Right lobe of liver (tissue), 6 donors: ENCODE measurements at regions not wholly inside any gene's neighbourhood (a gene's known extent, or its start where the extent isn't known, plus 50 kb on each side); places are given as distances from the start of the nearest gene placed in this dataset.
A peak's percentile ranks its signal among the peaks of the same experiment; 100 is the strongest.

Experiments
- ATAC-seq, 4 donors: fragments of 200-7000 bp; cut with Tn5 transposase; one replicate each; pipeline ENCODE4 v1.9.1; 2020; ENCODE audit warnings: mild to moderate bottlenecking in 4 of 4, moderate library complexity in 4 of 4
- DNase-seq, 3 donors: peaks; one replicate each; pipeline ENCODE4 v3.0.0-alpha.2; 2020
- H3K27ac ChIP-seq, 3 donors: fragments of 200-600 bp; one replicate each; pipeline ENCODE4 v1.8.0; 2022
- H3K27me3 ChIP-seq, 2 donors: fragments of 200-600 bp; one replicate each; pipeline ENCODE4 v1.8.0; 2022
- H3K36me3 ChIP-seq, 4 donors: fragments of 200-600 bp; sonication (generic) in 1 of 4; one replicate each; pipeline versions ENCODE4 v1.5.1 to v1.8.0; 2017 to 2022; ENCODE audit warnings: control low read depth in 1 of 4
- H3K4me1 ChIP-seq, 4 donors: fragments of 200-600 bp; sonication (generic) in 1 of 4; one replicate each; pipeline versions ENCODE4 v1.5.1 to v1.8.0; 2017 to 2022; ENCODE audit warnings: control low read depth in 1 of 4
- H3K4me3 ChIP-seq, 3 donors: fragments of 200-600 bp; one replicate each; pipeline ENCODE4 v1.8.0; 2022
- H3K9me3 ChIP-seq, 4 donors: fragments of 200-600 bp; sonication (generic) in 1 of 4; one replicate each; pipeline versions ENCODE4 v1.5.1 to v1.8.0; 2017 to 2022; ENCODE audit warnings: control low read depth in 1 of 4
- CTCF ChIP-seq, 4 donors: fragments of 200-600 bp in 3 of 4; fragments of 450-650 bp in 1 of 4; IDR thresholded peaks; one replicate each; pipeline versions ENCODE4 v1.5.1 to v1.8.0; 2016 to 2022; ENCODE audit warnings: antibody characterized with exemption in 4 of 4, mild to moderate bottlenecking in 2 of 4
- POLR2A ChIP-seq: fragments of 450-650 bp; IDR thresholded peaks from one replicate; pipeline ENCODE4 v1.6.1; 2017; ENCODE audit warnings: antibody characterized with exemption, mild to moderate bottlenecking
- WGBS: methylation state at CpG from one replicate; pipeline ENCODE4 v1.1.6; 2018; ENCODE audit warnings: low coverage, low lambda C conversion rate; ENCODE audit not compliant: insufficient coverage; ENCODE audit errors: missing lambda C conversion rate; 5-methylcytosine and 5-hydroxymethylcytosine counted together
- intact Hi-C, 2 donors: fragments of 100-400 bp; cut with DNase I; formaldehyde crosslinking; loops; one replicate each; pipeline versions ENCODE4 v1.11.2 to v1.14.1; 2022
- donor health status: DM: no; HTN: yes; CAD: no.
- donor health status: DM: no; HTN: no; CAD: no.
- donor health status: DM: no; HTN: no; CAD: no.
- donor health status: DM: no; HTN: yes; CAD: no.
- donor health status: DM: no; HTN: yes; CAD: no.

GRCh38 chr4:112801341-112801740 is 164.4 kb downstream of the LARP7 start:
- Histone ChIP-seq H3K4me1 (no peaks in the 10 kb centered on the region), H3K27me3 (no peaks in the 10 kb centered on the region), H3K4me3 (no peak overlapping the region), H3K36me3 (no peaks in the 10 kb centered on the region), H3K27ac (no peak overlapping the region), H3K9me3 (no peaks in the 10 kb centered on the region)
- ATAC-seq (no peak), DNase-seq (no peak)
- TF ChIP-seq POLR2A (no peak), CTCF (IDR thresholded peaks at IDR 0.05) (no peak)
- intact Hi-C loops: no loop called here

- ATAC-seq (no peak), DNase-seq (no peak)
- H3K27ac ChIP-seq: no peak overlapping the region
- TF ChIP-seq POLR2A: no peak
- TF ChIP-seq CTCF (IDR thresholded peaks at IDR 0.05): no peak
- H3K9me3 ChIP-seq: no peaks in the 10 kb centered on the region
- intact Hi-C loops: no loop called here
- no peaks in the 10 kb centered on the region for H3K27me3 ChIP-seq
- H3K4me1 ChIP-seq: no peaks in the 10 kb centered on the region
- WGBS: 59% methylated on average over 6 of the region's 6 CpGs
- H3K4me3 ChIP-seq: no peak overlapping the region
- no peaks in the 10 kb centered on the region for H3K36me3 ChIP-seq
Observed at GRCh38 chr4:112802780-112803179, 165.8 kb downstream of the LARP7 start.

- ATAC-seq (no peak), DNase-seq (no peak)
- no peaks in the 10 kb centered on the region for H3K4me1 ChIP-seq
- H3K4me3 ChIP-seq: no peak overlapping the region
- H3K27me3 ChIP-seq: no peaks in the 10 kb centered on the region
- H3K27ac ChIP-seq: no peak overlapping the region
- 66% methylated on average over 2 of the region's 2 CpGs for WGBS
- H3K36me3 ChIP-seq: no peaks in the 10 kb centered on the region
- intact Hi-C loops: no loop called here
- TF ChIP-seq CTCF (IDR thresholded peaks at IDR 0.05) (no peak), POLR2A (no peak)
- no peaks in the 10 kb centered on the region for H3K9me3 ChIP-seq
Observed at GRCh38 chr4:112807083-112807482, 170.1 kb downstream of the LARP7 start.

- intact Hi-C loops: no loop called here
- DNase-seq: no peak
- no peak overlapping the region for H3K4me3 ChIP-seq
- WGBS: 56% methylated on average over 1 of the region's 1 CpG
- TF ChIP-seq CTCF (IDR thresholded peaks at IDR 0.05) (no peak), POLR2A (no peak)
- no peaks in the 10 kb centered on the region for H3K4me1 ChIP-seq
- ATAC-seq: peak in 1 of 4 donors; percentile 17
- no peaks in the 10 kb centered on the region for H3K36me3 ChIP-seq
- no peaks in the 10 kb centered on the region for H3K27me3 ChIP-seq
- H3K9me3 ChIP-seq: no peaks in the 10 kb centered on the region
- H3K27ac ChIP-seq: no peak overlapping the region
Observed at GRCh38 chr4:112808001-112808400, 171.1 kb downstream of the LARP7 start.

- intact Hi-C loops: no loop called here
- Histone ChIP-seq H3K4me3 (no peak overlapping the region), H3K4me1 (no peaks in the 10 kb centered on the region), H3K27me3 (no peaks in the 10 kb centered on the region), H3K27ac (no peak overlapping the region), H3K9me3 (no peaks in the 10 kb centered on the region), H3K36me3 (no peaks in the 10 kb centered on the region)
- DNase-seq (no peak), ATAC-seq (no peak)
- no peak for TF ChIP-seq POLR2A
- no peak for TF ChIP-seq CTCF (IDR thresholded peaks at IDR 0.05)
- 39% methylated on average over 2 of the region's 2 CpGs for WGBS
Observed at GRCh38 chr4:112813790-112814189, 176.8 kb downstream of the LARP7 start.
